ENCODE measurements at regions not wholly inside any gene's neighbourhood (a gene's known extent, or its start where the extent isn't known, plus 50 kb on each side); places are given as distances from the start of the nearest gene placed in this dataset.
A peak's percentile ranks its signal among the peaks of the same experiment; 100 is the strongest.

DNA sequence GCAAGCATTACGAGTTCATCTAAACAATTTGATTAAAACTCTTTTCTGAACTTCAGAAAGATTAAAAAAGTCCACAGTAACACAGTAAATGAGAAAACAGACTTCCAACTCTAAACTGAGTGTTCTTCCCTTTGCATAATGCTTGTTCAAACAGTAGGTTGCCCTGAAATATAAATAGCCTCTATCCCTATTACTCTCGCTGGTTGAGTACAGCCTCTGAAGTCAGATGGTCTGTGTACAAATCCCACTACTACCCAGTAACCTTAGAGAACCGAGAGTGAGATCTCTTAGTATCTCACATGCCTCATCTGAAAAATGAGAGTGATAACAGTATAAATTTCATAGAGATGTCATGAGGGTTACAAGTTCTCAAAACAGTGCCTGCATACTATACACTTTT is 591.6 kb downstream of the CAAP1 start:
- Histone ChIP-seq H3K36me3 (replicated peaks) (no peaks in the 10 kb centered on the region), H3K27me3 (ENCODE audit: low read depth) (no peaks in the 10 kb centered on the region)
- in situ Hi-C loops (cut with MboI; ENCODE audit: low sequenced_read_pairs): no loop called here

DNA sequence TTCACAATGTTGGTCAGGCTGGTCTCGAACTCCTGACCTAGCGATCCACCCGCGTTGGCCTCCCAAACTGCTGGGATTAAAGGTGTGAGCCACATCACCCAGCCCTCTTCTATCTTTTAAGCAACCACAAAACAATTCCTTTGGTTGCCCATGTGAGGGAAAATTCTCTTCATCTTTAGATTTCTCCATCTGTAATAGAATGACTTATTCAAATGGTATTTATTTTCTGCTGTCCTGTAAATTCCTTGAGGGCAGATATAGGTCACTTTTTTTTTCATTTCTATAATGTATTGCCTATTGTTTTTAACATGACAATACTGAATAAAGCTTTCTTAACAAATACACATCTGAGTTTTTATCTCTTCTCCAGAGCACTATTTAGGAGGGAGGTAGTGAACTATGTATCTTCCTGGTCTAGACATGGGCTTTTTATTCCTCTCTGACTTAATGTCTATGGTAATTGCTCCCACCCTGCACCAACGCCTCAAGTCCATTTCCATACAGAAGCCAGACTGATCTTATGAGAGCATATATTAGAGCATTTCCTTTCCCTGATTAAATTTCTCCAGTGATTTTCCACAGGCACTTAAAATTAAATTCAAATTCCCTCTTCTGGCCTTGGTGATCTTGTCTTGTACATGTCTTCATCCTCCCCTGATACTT is 595.6 kb downstream of the CAAP1 start:
- no peaks in the 10 kb centered on the region for H3K36me3 ChIP-seq (replicated peaks)
- H3K9me3 ChIP-seq: no peaks in the 10 kb centered on the region
- no peak for DNase-seq (ENCODE audit: low spot score in 2 of 2)
- in situ Hi-C loops (cut with MboI; ENCODE audit: low sequenced_read_pairs): no loop called here
- H3K4me3 ChIP-seq: no peak overlapping the region
- no peaks in the 10 kb centered on the region for H3K27me3 ChIP-seq (ENCODE audit: low read depth)
- no peaks in the 10 kb centered on the region for H3K4me1 ChIP-seq

More for the DNA sequence above, 591.6 kb downstream of the CAAP1 start:
- no peak for DNase-seq (ENCODE audit: low spot score in 2 of 2)
- Histone ChIP-seq H3K4me3 (no peak overlapping the region), H3K4me1 (no peaks in the 10 kb centered on the region), H3K9me3 (no peaks in the 10 kb centered on the region)

DNA sequence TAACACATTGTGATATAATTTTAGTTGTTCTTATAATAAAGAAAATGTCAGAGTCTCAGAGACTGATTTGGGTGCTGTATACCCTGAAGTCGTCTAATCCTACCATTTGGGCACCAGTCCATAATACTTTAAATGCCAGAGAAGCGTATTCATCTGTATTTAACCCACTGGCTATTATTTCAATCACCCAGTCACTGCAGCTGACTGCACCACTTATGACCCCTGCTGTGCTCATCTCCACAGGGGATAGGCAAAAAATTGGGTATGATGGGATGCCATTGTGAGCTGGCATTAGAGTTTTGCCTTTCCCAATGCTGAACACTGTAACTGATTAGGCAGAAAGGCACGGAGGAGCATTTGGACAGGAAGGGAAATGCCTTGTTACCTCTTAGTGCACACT is 599.7 kb downstream of the CAAP1 start:
- H3K9me3 ChIP-seq: no peaks in the 10 kb centered on the region
- DNase-seq (ENCODE audit: low spot score in 2 of 2): no peak
- no peaks in the 10 kb centered on the region for H3K36me3 ChIP-seq (replicated peaks)
- no peaks in the 10 kb centered on the region for H3K4me1 ChIP-seq
- in situ Hi-C loops (cut with MboI; ENCODE audit: low sequenced_read_pairs): no loop called here
- no peak overlapping the region for H3K4me3 ChIP-seq
- H3K27me3 ChIP-seq (ENCODE audit: low read depth): no peaks in the 10 kb centered on the region

DNA sequence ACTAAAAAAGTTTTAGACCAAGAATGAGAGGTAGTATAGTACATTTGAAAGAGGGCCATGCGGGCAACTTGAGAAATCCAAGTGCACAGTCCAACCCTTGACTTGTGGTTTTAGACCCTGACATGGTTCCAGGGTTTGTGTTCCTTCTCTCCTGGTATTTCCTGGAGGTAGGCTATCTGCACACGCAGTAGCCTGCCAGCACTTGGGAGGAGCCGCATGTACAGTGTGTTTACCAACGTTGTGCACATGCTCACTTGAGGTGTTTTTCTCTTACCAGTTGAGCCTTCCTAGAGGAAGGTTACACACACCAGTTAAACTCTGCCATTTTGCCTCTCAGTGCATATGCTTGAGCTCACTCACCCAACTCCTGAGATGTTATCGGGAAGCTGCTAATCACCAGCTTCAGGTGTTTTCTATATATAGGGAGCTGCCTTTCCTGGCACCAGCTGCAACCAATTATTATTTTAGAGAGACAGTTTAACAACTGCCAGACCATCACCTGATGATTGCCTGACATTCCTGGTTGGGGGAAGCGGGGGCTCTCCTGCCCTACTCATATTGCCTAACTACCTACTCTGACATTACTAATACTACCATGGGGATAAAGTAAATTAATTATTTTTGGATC is 593.4 kb upstream of the TUSC1 start:
- H3K9me3 ChIP-seq: no peaks in the 10 kb centered on the region
- H3K27me3 ChIP-seq (ENCODE audit: low read depth): no peaks in the 10 kb centered on the region
- no peak overlapping the region for H3K4me3 ChIP-seq
- H3K4me1 ChIP-seq: peaks cover 4% of the 10 kb centered on the region
- H3K36me3 ChIP-seq (replicated peaks): no peaks in the 10 kb centered on the region
- no peak for DNase-seq (ENCODE audit: low spot score in 2 of 2)
- in situ Hi-C loops (cut with MboI; ENCODE audit: low sequenced_read_pairs): no loop called here

- H3K36me3 ChIP-seq (replicated peaks): no peaks in the 10 kb centered on the region
- no peaks in the 10 kb centered on the region for H3K4me1 ChIP-seq
- in situ Hi-C loops (cut with MboI; ENCODE audit: low sequenced_read_pairs): no loop called here
- DNase-seq (ENCODE audit: low spot score in 2 of 2): no peak
- no peaks in the 10 kb centered on the region for H3K9me3 ChIP-seq
- no peaks in the 10 kb centered on the region for H3K27me3 ChIP-seq (ENCODE audit: low read depth)
- no peak overlapping the region for H3K4me3 ChIP-seq
Observed at GRCh38 chr9:26266146-26266793, 588.0 kb upstream of the TUSC1 start.

DNA sequence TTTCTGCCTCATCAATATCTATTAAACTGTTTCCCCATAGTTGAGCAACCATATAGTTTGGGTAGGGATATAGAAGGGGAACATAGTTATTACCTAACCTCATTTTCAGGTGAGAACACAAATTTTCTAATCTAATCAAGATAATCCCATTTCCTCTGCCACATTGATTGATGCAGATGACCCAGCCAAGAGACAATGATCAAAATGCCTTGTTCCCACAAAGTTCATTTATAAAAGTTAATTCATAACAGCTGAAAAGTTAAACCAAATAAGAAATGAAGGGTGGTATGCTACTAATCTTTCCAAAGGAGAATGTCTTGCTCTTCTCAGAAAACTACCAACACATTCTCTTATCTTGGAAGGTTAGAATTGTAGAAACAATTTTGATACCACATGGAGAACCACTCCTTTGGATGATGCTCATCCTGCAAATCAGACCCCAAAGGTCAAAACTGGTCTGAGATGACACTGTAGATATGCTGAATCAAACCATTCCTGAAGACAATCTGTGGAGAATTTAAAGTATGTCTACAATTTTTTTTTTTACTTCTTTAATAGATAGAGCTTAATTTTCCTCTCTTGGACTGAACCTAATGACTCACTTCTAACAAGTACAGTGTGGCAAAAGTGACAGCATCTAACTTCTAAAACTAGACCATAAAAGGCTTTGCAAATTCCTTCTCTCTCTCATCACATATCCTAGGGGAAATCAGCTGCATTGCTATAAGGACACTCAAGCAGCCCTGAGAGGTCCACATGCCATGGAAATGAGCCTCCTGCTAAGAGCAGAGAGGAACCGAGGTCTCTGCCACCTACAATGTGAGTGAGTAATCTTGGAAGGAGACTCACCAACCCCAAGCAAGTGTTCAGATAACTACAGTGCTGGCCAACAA is 586.7 kb upstream of the TUSC1 start:
- no peaks in the 10 kb centered on the region for H3K36me3 ChIP-seq (replicated peaks)
- H3K4me3 ChIP-seq: no peak overlapping the region
- H3K4me1 ChIP-seq: peaks cover 4% of the 10 kb centered on the region; the same call in 1 of the 2 replicates
- in situ Hi-C loops (cut with MboI; ENCODE audit: low sequenced_read_pairs): no loop called here
- no peak for DNase-seq (ENCODE audit: low spot score in 2 of 2)
- no peaks in the 10 kb centered on the region for H3K9me3 ChIP-seq
- no peaks in the 10 kb centered on the region for H3K27me3 ChIP-seq (ENCODE audit: low read depth)

- H3K9me3 ChIP-seq: no peaks in the 10 kb centered on the region
- H3K4me1 ChIP-seq: peaks cover 4% of the 10 kb centered on the region; the same call in 1 of the 2 replicates
- in situ Hi-C loops (cut with MboI; ENCODE audit: low sequenced_read_pairs): no loop called here
- H3K36me3 ChIP-seq (replicated peaks): no peaks in the 10 kb centered on the region
- no peak for DNase-seq (ENCODE audit: low spot score in 2 of 2)
- no peaks in the 10 kb centered on the region for H3K27me3 ChIP-seq (ENCODE audit: low read depth)
- H3K4me3 ChIP-seq: no peak overlapping the region
Observed at GRCh38 chr9:26263478-26263877, 585.2 kb upstream of the TUSC1 start.

- no peak for DNase-seq (ENCODE audit: low spot score in 2 of 2)
- H3K9me3 ChIP-seq: no peaks in the 10 kb centered on the region
- no peak overlapping the region for H3K4me3 ChIP-seq
- in situ Hi-C loops (cut with MboI; ENCODE audit: low sequenced_read_pairs): no loop called here
- peaks cover 4% of the 10 kb centered on the region; the same call in 1 of the 2 replicates for H3K4me1 ChIP-seq
- no peaks in the 10 kb centered on the region for H3K27me3 ChIP-seq (ENCODE audit: low read depth)
- no peaks in the 10 kb centered on the region for H3K36me3 ChIP-seq (replicated peaks)
Observed at GRCh38 chr9:26262421-26263107, 584.3 kb upstream of the TUSC1 start.

DNA sequence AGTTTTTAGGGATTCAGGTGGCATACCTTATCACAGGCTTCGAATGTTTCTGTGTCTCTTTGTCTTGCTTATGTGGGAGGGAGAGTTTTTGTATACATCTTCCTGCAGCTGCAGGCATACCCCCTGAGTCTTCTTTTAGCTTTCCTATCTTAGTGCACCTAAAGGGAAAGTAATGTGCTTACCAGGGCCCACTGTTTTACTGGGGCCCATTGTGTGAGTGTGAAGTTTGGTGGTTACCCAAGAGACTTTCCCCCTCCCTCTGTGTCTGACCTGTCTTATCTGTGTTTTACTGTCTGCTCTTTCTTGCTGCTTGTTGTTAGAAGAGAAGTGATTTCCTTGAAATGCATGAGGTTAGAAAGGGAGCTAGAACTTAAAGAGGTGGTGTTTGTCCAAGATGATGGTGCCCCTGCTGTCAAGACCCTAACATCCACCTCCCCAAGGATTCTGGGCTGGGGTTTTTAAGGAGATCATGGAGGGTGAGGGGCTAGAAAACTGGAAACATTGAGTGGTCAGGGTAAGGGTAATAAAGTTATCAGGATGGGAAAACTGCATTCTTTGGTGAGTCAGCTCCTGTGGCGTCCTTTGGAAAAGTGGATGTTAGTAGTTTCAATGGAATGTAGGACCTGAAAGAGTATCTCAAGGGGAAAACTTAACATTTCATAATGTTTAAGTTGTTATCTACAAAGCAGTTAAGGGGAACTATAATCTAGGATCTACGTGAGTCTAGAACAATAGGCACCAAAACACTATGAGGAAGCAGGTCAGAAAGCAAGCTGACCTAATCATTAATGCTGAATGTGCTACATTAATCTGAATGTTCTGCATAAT is 583.5 kb upstream of the TUSC1 start:
- in situ Hi-C loops (cut with MboI; ENCODE audit: low sequenced_read_pairs): no loop called here
- DNase-seq (ENCODE audit: low spot score in 2 of 2): no peak
- peaks cover 4% of the 10 kb centered on the region; the same call in 1 of the 2 replicates for H3K4me1 ChIP-seq
- H3K4me3 ChIP-seq: no peak overlapping the region
- no peaks in the 10 kb centered on the region for H3K27me3 ChIP-seq (ENCODE audit: low read depth)
- H3K9me3 ChIP-seq: no peaks in the 10 kb centered on the region
- no peaks in the 10 kb centered on the region for H3K36me3 ChIP-seq (replicated peaks)

GRCh38 chr9:26260238-26260637 is 582.0 kb upstream of the TUSC1 start:
- no peak for DNase-seq (ENCODE audit: low spot score in 2 of 2)
- Histone ChIP-seq H3K36me3 (replicated peaks) (no peaks in the 10 kb centered on the region), H3K4me3 (no peak overlapping the region), H3K27me3 (ENCODE audit: low read depth) (no peaks in the 10 kb centered on the region), H3K9me3 (no peaks in the 10 kb centered on the region), H3K4me1 (peaks cover 4% of the 10 kb centered on the region; the same call in 1 of the 2 replicates)
- in situ Hi-C loops (cut with MboI; ENCODE audit: low sequenced_read_pairs): no loop called here

DNA sequence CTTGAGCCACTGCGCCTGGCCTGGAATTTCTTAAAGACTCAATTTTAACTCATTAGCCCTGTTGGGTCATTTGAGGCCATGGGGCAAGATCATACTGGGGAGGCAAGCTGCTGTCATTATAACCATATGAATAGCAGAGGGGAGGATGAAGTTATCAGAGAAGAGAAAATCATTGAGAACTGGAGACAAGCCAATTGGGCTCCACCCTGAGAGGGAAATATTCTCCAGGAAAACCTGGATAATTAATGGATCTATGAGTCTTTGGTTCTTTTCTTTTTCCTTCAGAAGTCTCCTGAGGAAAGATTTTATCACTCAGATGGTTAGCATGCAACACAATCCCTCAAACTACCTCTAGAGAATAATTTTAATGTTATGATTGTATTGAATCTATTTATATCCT is 569.6 kb upstream of the TUSC1 start:
- in situ Hi-C loops (cut with MboI; ENCODE audit: low sequenced_read_pairs): no loop called here
- Histone ChIP-seq H3K9me3 (no peaks in the 10 kb centered on the region), H3K4me1 (peaks cover 5% of the 10 kb centered on the region; the same call in 1 of the 2 replicates), H3K36me3 (replicated peaks) (no peaks in the 10 kb centered on the region), H3K4me3 (no peak overlapping the region), H3K27me3 (ENCODE audit: low read depth) (no peaks in the 10 kb centered on the region)
- DNase-seq (ENCODE audit: low spot score in 2 of 2): no peak

- Histone ChIP-seq H3K4me1 (peaks cover 5% of the 10 kb centered on the region; the same call in 1 of the 2 replicates), H3K27me3 (ENCODE audit: low read depth) (no peaks in the 10 kb centered on the region), H3K9me3 (no peaks in the 10 kb centered on the region), H3K36me3 (replicated peaks) (no peaks in the 10 kb centered on the region), H3K4me3 (no peak overlapping the region)
- DNase-seq (ENCODE audit: low spot score in 2 of 2): peak in 1 of 2 experiments; percentile 37
- in situ Hi-C loops (cut with MboI; ENCODE audit: low sequenced_read_pairs): no loop called here
Observed at GRCh38 chr9:26244661-26245451, 566.6 kb upstream of the TUSC1 start.
